ENCODE measurements at regions not wholly inside any gene's neighbourhood (a gene's known extent, or its start where the extent isn't known, plus 50 kb on each side); places are given as distances from the start of the nearest gene placed in this dataset.

DNA sequence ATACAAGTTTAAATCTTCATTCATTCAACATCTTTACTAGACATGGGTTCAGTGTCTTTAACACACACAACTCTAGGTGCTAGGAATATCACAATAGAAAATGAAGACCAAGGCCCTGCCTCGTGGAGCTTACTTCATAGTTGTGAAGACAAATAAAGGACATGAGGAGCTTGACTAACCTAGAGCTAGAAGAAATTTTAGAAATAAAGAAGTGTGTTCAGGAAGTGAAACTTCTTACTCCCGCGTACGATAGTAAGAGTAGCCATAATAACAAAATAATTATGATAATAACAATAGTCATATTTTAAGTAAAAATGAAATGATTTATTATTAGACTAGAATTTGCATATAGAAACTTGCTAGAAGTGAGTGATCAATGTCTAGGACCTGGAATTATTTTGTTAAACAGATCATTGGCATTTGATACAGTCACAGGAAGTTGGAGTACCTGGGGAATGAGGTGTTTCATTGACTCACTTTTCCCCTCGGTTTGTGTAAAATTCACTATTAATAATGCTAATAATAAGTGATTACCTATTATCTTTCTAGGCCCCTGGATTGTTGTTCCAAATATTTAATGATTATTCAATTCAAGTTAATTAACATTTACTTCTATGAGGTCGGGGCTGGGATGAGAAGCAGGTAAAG is 331.3 kb downstream of the NSG2 start:
- TF ChIP-seq, protein P1, sequence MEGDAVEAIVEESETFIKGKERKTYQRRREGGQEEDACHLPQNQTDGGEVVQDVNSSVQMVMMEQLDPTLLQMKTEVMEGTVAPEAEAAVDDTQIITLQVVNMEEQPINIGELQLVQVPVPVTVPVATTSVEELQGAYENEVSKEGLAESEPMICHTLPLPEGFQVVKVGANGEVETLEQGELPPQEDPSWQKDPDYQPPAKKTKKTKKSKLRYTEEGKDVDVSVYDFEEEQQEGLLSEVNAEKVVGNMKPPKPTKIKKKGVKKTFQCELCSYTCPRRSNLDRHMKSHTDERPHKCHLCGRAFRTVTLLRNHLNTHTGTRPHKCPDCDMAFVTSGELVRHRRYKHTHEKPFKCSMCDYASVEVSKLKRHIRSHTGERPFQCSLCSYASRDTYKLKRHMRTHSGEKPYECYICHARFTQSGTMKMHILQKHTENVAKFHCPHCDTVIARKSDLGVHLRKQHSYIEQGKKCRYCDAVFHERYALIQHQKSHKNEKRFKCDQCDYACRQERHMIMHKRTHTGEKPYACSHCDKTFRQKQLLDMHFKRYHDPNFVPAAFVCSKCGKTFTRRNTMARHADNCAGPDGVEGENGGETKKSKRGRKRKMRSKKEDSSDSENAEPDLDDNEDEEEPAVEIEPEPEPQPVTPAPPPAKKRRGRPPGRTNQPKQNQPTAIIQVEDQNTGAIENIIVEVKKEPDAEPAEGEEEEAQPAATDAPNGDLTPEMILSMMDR (IDR thresholded peaks at IDR 0.05; ENCODE audit: poor library complexity), result no peak
- no peak for TF ChIP-seq EZH2 (IDR thresholded peaks at IDR 0.05; ENCODE audit: borderline replicate concordance)
- TF ChIP-seq EZH2phosphoT487 (IDR thresholded peaks at IDR 0.05; ENCODE audit: low read depth, severe bottlenecking, unreplicated experiment), result no peak
